ENCODE measurements at regions not wholly inside any gene's neighbourhood (a gene's known extent, or its start where the extent isn't known, plus 50 kb on each side); places are given as distances from the start of the nearest gene placed in this dataset.

GRCh38 chr22:34476762-34477161, 556.5 kb upstream of the LARGE1 start:
- TF ChIP-seq CTCF (IDR thresholded peaks at IDR 0.05; ENCODE audit: borderline replicate concordance, insufficient read depth, low read depth, low read length): no peak

GRCh38 chr22:34481090-34481489, 560.8 kb upstream of the LARGE1 start:
- no peak overlapping the region for H3K4me3 ChIP-seq (ENCODE audit: low read depth, low read length)
- no peak for TF ChIP-seq CTCF (IDR thresholded peaks at IDR 0.05; ENCODE audit: borderline replicate concordance, insufficient read depth, low read depth, low read length)

More at GRCh38 chr22:34476762-34477161, 556.5 kb upstream of the LARGE1 start:
- no peak overlapping the region for H3K4me3 ChIP-seq (ENCODE audit: low read depth, low read length)

GRCh38 chr22:34486381-34486780, 566.1 kb upstream of the LARGE1 start:
- H3K4me3 ChIP-seq (ENCODE audit: low read depth, low read length): no peak overlapping the region
- no peak for TF ChIP-seq CTCF (IDR thresholded peaks at IDR 0.05; ENCODE audit: borderline replicate concordance, insufficient read depth, low read depth, low read length)

- TF ChIP-seq CTCF (IDR thresholded peaks at IDR 0.05; ENCODE audit: borderline replicate concordance, insufficient read depth, low read depth, low read length): no peak
- H3K4me3 ChIP-seq (ENCODE audit: low read depth, low read length): no peak overlapping the region
Observed at GRCh38 chr22:34489861-34490260, 569.6 kb upstream of the LARGE1 start.

- no peak for TF ChIP-seq CTCF (IDR thresholded peaks at IDR 0.05; ENCODE audit: borderline replicate concordance, insufficient read depth, low read depth, low read length)
Observed at GRCh38 chr22:34490886-34491285, 570.6 kb upstream of the LARGE1 start.

GRCh38 chr22:34493486-34493885, 572.5 kb upstream of the ISX start:
- TF ChIP-seq CTCF (IDR thresholded peaks at IDR 0.05; ENCODE audit: borderline replicate concordance, insufficient read depth, low read depth, low read length): no peak
- H3K4me3 ChIP-seq (ENCODE audit: low read depth, low read length): no peak overlapping the region

More at GRCh38 chr22:34490886-34491285, 570.6 kb upstream of the LARGE1 start:
- H3K4me3 ChIP-seq (ENCODE audit: low read depth, low read length): no peak overlapping the region

GRCh38 chr22:34501366-34501965, 564.5 kb upstream of the ISX start:
- no peak overlapping the region for H3K4me3 ChIP-seq (ENCODE audit: low read depth, low read length)
- TF ChIP-seq CTCF (IDR thresholded peaks at IDR 0.05; ENCODE audit: borderline replicate concordance, insufficient read depth, low read depth, low read length): no peak

All from GM12875 (cell line).